ENCODE measurements at regions not wholly inside any gene's neighbourhood (a gene's known extent, or its start where the extent isn't known, plus 50 kb on each side); places are given as distances from the start of the nearest gene placed in this dataset. TPM values are rescaled to one million over a fixed set of nuclear protein-coding genes. Genes with fewer than 3 reads are reported as not detected.

Small RNAs in the stretch of these regions (small RNA-seq; reads per million reads assigned to genes)
- not detected for gene RF00026 (ENCODE audit: low replicate concordance)
- gene RNU6-1168P (ENCODE audit: low replicate concordance), result not detected

All from spinal cord (tissue), 1 donor.